ENCODE measurements at regions not wholly inside any gene's neighbourhood (a gene's known extent, or its start where the extent isn't known, plus 50 kb on each side); places are given as distances from the start of the nearest gene placed in this dataset.

GRCh38 chr21:22827422-22827821 is 1829.2 kb downstream of the NCAM2 start:
- no peak for TF ChIP-seq ZFX (IDR thresholded peaks at IDR 0.05; ENCODE audit: borderline replicate concordance)
- TF ChIP-seq CTCF (IDR thresholded peaks at IDR 0.05): no peak

Measured in 22Rv1 (cell line).